A172 (cell line): ENCODE measurements at regions not wholly inside any gene's neighbourhood (a gene's known extent, or its start where the extent isn't known, plus 50 kb on each side); places are given as distances from the start of the nearest gene placed in this dataset.

Source experiments
- DNase-seq: peaks from one replicate; pipeline ENCODE4 v3.0.0-alpha.2; 2015; ENCODE audit warnings: low spot score

- no peak for DNase-seq
Observed at GRCh38 chr3:117518364-117518763, 808.8 kb downstream of the TUSC7 start.

GRCh38 chr3:117519776-117520175 is 810.2 kb downstream of the TUSC7 start:
- no peak for DNase-seq

- no peak for DNase-seq
Observed at GRCh38 chr3:117520582-117520981, 811.0 kb downstream of the TUSC7 start.

- DNase-seq = no peak
Observed at GRCh38 chr3:117523418-117523817, 813.8 kb downstream of the TUSC7 start.

GRCh38 chr3:117524890-117525289 is 815.3 kb downstream of the TUSC7 start:
- no peak for DNase-seq

GRCh38 chr3:117526470-117527079 is 817.0 kb downstream of the TUSC7 start:
- no peak for DNase-seq

GRCh38 chr3:117527346-117527745 is 817.8 kb downstream of the TUSC7 start:
- no peak for DNase-seq

- DNase-seq = no peak
Observed at GRCh38 chr3:117528688-117529087, 819.1 kb downstream of the TUSC7 start.

GRCh38 chr3:117531078-117531767 is 821.6 kb downstream of the TUSC7 start:
- DNase-seq = no peak

GRCh38 chr3:117532268-117532667 is 822.7 kb downstream of the TUSC7 start:
- no peak for DNase-seq

GRCh38 chr3:117534138-117534537 is 824.6 kb downstream of the TUSC7 start:
- DNase-seq = no peak

- no peak for DNase-seq
Observed at GRCh38 chr3:117536006-117536405, 826.4 kb downstream of the TUSC7 start.

- no peak for DNase-seq
Observed at GRCh38 chr3:117537949-117538348, 828.4 kb downstream of the TUSC7 start.

GRCh38 chr3:117539729-117540128 is 830.1 kb downstream of the TUSC7 start:
- no peak for DNase-seq

GRCh38 chr3:117540597-117540996 is 831.0 kb downstream of the TUSC7 start:
- no peak for DNase-seq

GRCh38 chr3:117541721-117542120 is 832.1 kb downstream of the TUSC7 start:
- DNase-seq = no peak

- DNase-seq = no peak
Observed at GRCh38 chr3:117543521-117543920, 833.9 kb downstream of the TUSC7 start.

GRCh38 chr3:117545484-117545883 is 835.9 kb downstream of the TUSC7 start:
- no peak for DNase-seq

- DNase-seq = no peak
Observed at GRCh38 chr3:117547956-117548550, 838.5 kb downstream of the TUSC7 start.

GRCh38 chr3:117548600-117548999 is 839.0 kb downstream of the TUSC7 start:
- no peak for DNase-seq

GRCh38 chr3:117549716-117550115 is 840.1 kb downstream of the TUSC7 start:
- no peak for DNase-seq

GRCh38 chr3:117550766-117551165 is 841.2 kb downstream of the TUSC7 start:
- no peak for DNase-seq

- no peak for DNase-seq
Observed at GRCh38 chr3:117553461-117553860, 843.9 kb downstream of the TUSC7 start.
